Heart left ventricle (tissue), 16 donors: ENCODE measurements at regions not wholly inside any gene's neighbourhood (a gene's known extent, or its start where the extent isn't known, plus 50 kb on each side); places are given as distances from the start of the nearest gene placed in this dataset.

ENCODE experiments used
- ATAC-seq, 4 donors: fragments of 200-7000 bp; cut with Tn5 transposase; one replicate each; pipeline ENCODE4 v1.9.1; 2020 to 2022; ENCODE audit warnings: moderate library complexity in 4 of 4, mild to moderate bottlenecking in 3 of 4, moderate number of reproducible peaks in 1 of 4
- DNase-seq, 5 donors: peaks; one replicate each; pipeline ENCODE4 v3.0.0-alpha.2; 2020
- H3K27ac ChIP-seq, 12 donors: fragments of 200-600 bp; sonication (generic) in 4 of 12; one replicate each; pipeline versions ENCODE4 v1.5.0 to v1.8.0; 2016 to 2022; ENCODE audit warnings: mild to moderate bottlenecking in 2 of 12
- H3K27me3 ChIP-seq, 9 donors: fragments of 200-600 bp; sonication (generic) in 2 of 9; one replicate each; pipeline versions ENCODE4 v1.5.1 to v1.8.0; 2016 to 2022; ENCODE audit warnings: mild to moderate bottlenecking in 3 of 9
- H3K36me3 ChIP-seq, 9 donors: fragments of 200-600 bp; sonication (generic) in 2 of 9; one replicate each; pipeline versions ENCODE4 v1.5.0 to v1.8.0; 2018 to 2022; ENCODE audit warnings: mild to moderate bottlenecking in 2 of 9
- H3K4me1 ChIP-seq, 12 donors: fragments of 200-600 bp; sonication (generic) in 4 of 12; one replicate each; pipeline versions ENCODE4 v1.5.0 to v1.8.0; 2016 to 2022; ENCODE audit warnings: mild to moderate bottlenecking in 3 of 12
- H3K4me3 ChIP-seq, 12 donors: fragments of 200-600 bp; sonication (generic) in 4 of 12; one replicate each; pipeline versions ENCODE4 v1.5.0 to v1.8.0; 2017 to 2022; ENCODE audit warnings: mild to moderate bottlenecking in 9 of 12, moderate library complexity in 4 of 12
- H3K9me3 ChIP-seq, 12 donors: fragments of 200-600 bp; sonication (generic) in 4 of 12; one replicate each; pipeline versions ENCODE4 v1.5.0 to v1.8.0; 2016 to 2022; ENCODE audit warnings: mild to moderate bottlenecking in 1 of 12
- CTCF ChIP-seq, 12 donors: fragments of 200-600 bp; sonication (generic) in 4 of 12; IDR thresholded peaks; one replicate each; pipeline versions ENCODE4 v1.5.0 to v1.8.0; 2018 to 2022; ENCODE audit warnings: antibody characterized with exemption in 12 of 12, mild to moderate bottlenecking in 5 of 12
- POLR2A ChIP-seq, 2 donors: fragments of 450-650 bp; IDR thresholded peaks; one replicate each; pipeline ENCODE4 v1.6.1; 2017; ENCODE audit warnings: antibody characterized with exemption in 2 of 2, mild to moderate bottlenecking in 2 of 2, moderate library complexity in 2 of 2
- WGBS, 4 donors: extraction: QIAGEN DNeasy Blood & Tissue Kit in 2 of 4; methylation state at CpG; one replicate each; pipeline versions ENCODE4 v1.1.5 to v1.1.7; 2013 to 2018; 5-methylcytosine and 5-hydroxymethylcytosine counted together
- intact Hi-C, 10 donors: fragments of 100-400 bp; cut with DNase I; formaldehyde crosslinking; loops; one replicate each; pipeline versions ENCODE4 v1.11.1 to v1.14.2; 2022
- donor health status: ischemic (EF 13 %, LVEDD 7.1; RV severe dilation, severe dysfunction).
- donor health status: healthy with polysubstance abuse.
- donor health status: DM: no; HTN: yes; CAD: no.
- donor health status: DM: no; HTN: no; CAD: no.
- donor health status: ischemic (EF 25% LVEDD 6.9; RV normal size, moderate dysfunction).
- donor health status: ischemic (EF 25% LVEDD 5.7; RV mildly dilated, moderate dysfunction).
- donor health status: healthy.
- donor health status: DM: yes; HTN: yes; CAD: no.
- donor health status: ischemic (EF 35%, LVEDD 5.7; RV mildly dilated, moderate dysfunction).
- donor health status: nonischemic (EF 11% LVEDD 7.7; RV severe dilation, severe dysfunction).
- donor health status: DM: yes; HTN: yes; CAD: no.
- donor health status: PGD.
- donor health status: ischemic (EF 29% LVEDD 5.4; RV normal size, mild dysfunction).
- donor health status: nonischemic (EF 23%, LVEDD 6.1; RV moderate dilation, normal function).

GRCh38 chr11:10619131-10619680 is 50.7 kb upstream of the LYVE1 start:
- Histone ChIP-seq H3K4me3 (no peak overlapping the region), H3K27me3 (no peaks in the 10 kb centered on the region), H3K9me3 (no peaks in the 10 kb centered on the region), H3K4me1 (peaks cover 0 to 53% (median under 1%) of the 10 kb centered on the region in 12 donors), H3K27ac (peak overlapping the region in 4 of 12 donors; percentile 30 to 72 (median 48)), H3K36me3 (no peaks in the 10 kb centered on the region)
- intact Hi-C loops = no loop called here
- no peak for TF ChIP-seq CTCF (IDR thresholded peaks at IDR 0.05)
- TF ChIP-seq POLR2A (IDR thresholded peaks at IDR 0.05) = no peak
- WGBS, 4 donors = 83 to 89% (median 86%) methylated on average over 2 of the region's 2 CpGs
- DNase-seq (no peak), ATAC-seq (no peak)

GRCh38 chr11:10618490-10618889 is 50.0 kb upstream of the LYVE1 start:
- intact Hi-C loops = no loop called here
- no peak for DNase-seq
- WGBS, 4 donors = 88 to 93% (median 88%) methylated on average over 3 of the region's 3 CpGs
- H3K27me3 ChIP-seq = no peaks in the 10 kb centered on the region
- H3K4me1 ChIP-seq = peaks cover 0 to 47% (median 0%) of the 10 kb centered on the region in 12 donors
- ATAC-seq = no peak
- H3K27ac ChIP-seq = peak overlapping the region in 4 of 12 donors; percentile 41 to 72 (median 56)
- H3K4me3 ChIP-seq = no peak overlapping the region
- TF ChIP-seq POLR2A (IDR thresholded peaks at IDR 0.05) (no peak), CTCF (IDR thresholded peaks at IDR 0.05) (no peak)
- no peaks in the 10 kb centered on the region for H3K36me3 ChIP-seq
- no peaks in the 10 kb centered on the region for H3K9me3 ChIP-seq
